Hindlimb muscle (tissue), 1 donor: ENCODE measurements at regions not wholly inside any gene's neighbourhood (a gene's known extent, or its start where the extent isn't known, plus 50 kb on each side); places are given as distances from the start of the nearest gene placed in this dataset.

Experiments used
- DNase-seq: peaks from one replicate; pipeline ENCODE4 v3.0.0-alpha.2; 2013

GRCh38 chr5:161115941-161116340, 263.9 kb upstream of the ATP10B start:
- no peak for DNase-seq

GRCh38 chr5:161112371-161112770, 260.4 kb upstream of the ATP10B start:
- no peak for DNase-seq

DNA sequence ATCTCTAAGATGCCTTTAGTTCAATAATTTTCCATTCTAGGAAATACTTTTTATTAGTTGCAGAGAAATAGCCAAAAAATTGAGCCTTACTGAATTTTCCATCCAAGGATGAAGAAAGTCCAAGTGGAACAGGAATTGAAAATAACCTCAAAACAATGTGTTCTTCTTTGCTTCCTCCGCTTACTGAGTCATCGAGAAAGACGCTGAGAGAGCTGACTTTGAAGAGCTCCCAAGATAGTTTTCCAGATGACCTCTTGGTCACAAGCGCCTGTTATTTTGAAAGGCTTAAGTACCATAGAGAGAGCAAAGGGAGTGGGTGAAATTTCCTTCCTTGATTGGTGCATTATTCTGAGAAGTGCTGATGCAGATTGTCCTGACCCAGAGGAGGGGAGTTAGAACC, 253.5 kb upstream of the ATP10B start:
- DNase-seq, result peak; percentile 53

DNA sequence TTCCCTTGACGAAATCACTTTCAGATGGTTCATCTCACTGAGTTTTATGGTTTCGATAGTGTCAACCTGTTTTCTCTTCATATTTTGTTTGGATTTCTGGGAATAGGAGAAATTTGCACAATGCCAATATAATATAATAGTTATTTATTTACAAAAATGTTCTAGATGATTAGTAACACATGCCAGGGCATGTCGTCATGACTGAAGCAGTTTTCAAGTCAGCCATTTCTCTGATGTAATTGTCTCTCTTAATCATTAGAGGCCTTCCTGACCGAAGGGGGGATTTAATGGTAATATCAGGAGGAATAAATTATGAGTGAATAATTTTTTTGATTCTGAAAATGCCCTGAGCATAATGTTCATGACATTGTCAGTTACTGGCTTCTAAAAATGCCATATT, 246.5 kb upstream of the ATP10B start:
- no peak for DNase-seq

DNA sequence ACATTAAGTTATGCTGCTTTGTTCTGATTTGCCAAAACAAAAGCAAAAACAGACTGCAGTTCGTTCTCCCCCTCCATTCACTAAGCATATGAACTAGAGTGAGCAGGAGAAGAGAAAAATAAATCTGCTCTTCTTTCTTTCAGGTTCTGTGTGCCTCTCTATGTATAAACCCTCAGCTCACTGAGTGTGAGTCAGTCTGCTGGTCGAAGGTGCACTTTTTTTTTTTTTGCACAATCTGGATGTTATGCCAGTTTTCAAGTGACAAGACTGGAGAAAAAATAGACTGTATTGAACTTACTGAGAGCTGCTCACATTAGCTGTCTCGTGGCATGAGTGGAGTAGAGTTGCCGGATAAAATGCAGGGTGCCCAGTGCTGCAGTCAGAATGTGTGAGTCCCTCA, 244.6 kb upstream of the ATP10B start:
- no peak for DNase-seq

DNA sequence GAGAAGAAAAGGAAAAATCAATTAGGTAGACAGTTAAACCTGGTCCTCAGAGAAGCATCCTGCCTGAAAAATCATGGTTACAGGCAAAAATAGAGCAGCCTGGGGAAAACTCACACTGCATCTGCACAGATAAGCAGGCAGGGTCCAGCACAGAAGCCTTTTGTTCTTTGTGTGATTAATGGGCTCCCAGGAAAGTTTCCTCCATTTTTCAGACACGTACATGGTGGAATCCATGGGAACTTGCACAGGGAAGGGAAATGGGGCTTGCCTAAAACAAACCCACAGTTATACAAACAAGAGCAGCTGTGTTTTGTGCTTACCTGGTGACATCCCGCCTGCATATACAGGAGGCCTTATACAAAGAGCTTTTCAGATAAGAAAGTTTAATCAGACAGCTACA, 243.9 kb upstream of the ATP10B start:
- no peak for DNase-seq

- no peak for DNase-seq
Observed at GRCh38 chr5:161094411-161094810, 242.4 kb upstream of the ATP10B start.

- no peak for DNase-seq
Observed at GRCh38 chr5:161093100-161093499, 241.1 kb upstream of the ATP10B start.

DNA sequence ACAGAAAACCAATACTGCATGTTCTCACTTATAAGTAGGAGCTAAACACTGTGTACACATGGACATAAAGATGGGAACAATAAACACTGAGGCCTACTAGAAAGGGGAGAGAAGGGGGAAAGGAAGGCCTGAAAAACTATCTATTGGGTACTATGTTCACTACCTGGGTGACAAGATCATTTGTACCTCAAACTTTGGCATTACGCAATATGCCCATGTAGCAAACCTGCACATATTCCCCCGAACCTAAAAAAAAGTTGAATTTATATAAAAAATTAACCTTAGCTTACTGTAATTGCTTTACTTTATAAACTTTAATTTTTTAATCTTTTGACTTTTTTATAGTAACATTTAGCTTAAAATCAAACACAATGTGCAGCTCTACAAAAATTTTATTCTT, 237.6 kb upstream of the ATP10B start:
- no peak for DNase-seq

DNA sequence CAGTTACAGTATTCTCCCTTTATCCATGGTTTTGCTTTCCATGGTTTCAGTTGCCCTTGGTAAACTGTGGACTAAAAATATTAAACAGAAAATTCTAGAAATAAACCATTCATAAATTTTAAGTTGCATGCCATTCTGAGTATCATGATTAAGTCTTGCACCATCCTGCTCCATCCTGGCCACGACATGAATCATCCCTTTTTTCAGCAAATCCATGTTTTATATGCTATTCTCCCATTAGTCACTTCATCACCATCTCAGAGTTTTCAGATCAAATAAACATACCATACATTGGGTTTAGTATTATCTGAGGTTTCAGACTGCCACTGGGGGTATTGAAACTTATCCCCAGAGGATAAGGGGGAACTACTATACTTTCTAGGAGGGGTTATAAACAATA, 234.4 kb upstream of the ATP10B start:
- DNase-seq, result no peak

DNA sequence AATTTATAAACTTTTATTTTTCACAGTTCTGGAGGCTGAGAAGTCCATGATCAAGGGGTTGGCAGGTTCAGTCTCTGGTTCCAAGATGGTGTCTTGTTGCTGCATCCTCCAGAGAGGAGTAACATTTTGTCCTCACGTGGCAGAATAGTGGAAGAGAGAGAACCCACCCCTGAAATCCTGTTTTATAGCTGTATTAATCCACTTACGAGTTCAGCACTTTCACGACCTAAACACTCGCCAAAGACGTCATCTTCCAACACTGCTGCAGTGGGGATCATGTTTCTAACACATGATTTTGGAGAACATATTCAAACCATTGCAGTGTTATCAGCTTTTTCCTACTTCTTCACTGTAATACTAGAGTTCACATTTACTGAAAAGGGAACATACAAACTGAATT, 233.0 kb upstream of the ATP10B start:
- peak; percentile 54 for DNase-seq

DNA sequence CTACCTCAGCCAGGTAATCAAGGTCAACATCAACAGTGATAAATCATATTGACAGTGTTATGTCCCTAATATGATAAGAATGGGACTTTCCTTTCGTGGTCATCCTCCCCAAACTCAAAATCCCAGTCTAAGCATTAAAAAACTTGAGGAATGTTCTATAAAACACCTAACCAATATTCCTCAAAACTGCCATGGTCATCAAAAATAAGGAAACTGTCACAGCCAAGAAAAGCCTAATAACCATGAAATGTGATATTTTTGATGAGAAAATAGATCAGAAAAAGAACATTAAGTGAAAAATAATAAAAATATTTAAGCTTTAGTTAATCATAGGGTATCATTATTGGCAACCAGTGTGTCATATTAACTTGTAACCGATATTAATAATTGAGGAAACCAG, 232.1 kb upstream of the ATP10B start:
- no peak for DNase-seq

DNA sequence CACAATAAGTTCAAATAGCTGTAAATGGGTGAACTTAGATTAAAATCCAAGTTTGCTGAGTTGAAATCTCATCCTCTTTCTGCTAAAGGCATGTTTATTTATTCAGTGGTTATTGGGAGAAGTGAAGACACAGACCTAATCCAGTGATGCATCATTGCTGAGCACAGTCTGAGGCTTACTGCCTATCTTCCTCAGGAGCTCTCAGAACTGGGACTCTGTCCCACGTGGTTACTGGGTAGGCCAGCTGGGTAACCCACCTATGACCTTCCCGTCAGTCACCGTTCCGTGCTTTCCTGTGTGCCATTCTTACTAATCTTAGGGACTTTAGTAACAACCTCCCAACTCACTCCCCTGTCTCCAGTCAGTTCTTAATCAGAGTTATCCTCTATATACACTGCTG, 226.8 kb upstream of the ATP10B start:
- no peak for DNase-seq

DNA sequence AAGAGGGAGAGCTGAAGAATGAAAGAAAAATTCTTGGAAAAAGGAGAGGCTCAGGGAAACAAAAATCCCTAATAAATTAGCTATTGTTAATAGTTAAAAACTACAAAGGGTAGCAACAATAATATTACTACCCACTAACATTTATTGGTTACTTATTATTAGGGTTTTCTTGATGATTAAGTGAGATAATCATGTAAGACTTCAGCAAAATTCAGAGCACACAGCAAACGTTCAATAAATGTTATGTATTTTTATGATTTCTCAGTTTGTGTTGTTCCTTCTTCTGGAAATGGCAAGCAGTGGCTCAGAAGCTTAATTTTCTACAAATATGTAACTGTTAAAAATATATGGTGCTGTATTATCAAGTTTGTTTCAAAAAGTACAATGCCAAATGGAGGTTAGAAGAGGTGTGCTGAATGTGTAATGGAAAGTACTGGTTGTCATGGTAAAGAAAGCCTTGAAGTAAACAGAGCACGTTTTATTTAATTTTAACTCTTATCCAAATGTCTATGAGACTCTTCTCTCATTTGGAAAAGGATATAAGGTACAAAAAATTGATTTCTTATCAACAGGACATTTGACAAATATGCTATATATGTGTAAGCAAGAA, 226.0 kb upstream of the ATP10B start:
- peak; percentile 6 for DNase-seq

DNA sequence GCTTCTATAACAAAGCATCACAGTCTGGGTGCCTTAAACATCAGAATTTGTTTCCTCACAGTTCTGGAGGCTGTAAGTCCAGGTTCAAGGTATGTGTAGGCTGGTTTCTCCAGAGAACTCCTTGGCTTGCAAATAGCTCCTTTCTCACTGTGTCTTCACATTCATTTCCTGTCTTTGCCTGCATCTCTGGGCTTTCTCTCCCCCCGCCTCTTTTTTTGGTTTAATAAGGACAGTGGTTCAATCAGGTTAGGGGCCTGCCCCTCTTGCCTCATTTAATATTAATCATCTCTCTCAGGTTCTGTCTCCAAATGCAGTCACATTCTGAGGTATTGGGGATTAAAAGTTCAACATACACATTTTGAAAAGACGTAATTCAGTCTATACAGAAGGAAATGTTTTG, 225.5 kb upstream of the ATP10B start:
- no peak for DNase-seq

DNA sequence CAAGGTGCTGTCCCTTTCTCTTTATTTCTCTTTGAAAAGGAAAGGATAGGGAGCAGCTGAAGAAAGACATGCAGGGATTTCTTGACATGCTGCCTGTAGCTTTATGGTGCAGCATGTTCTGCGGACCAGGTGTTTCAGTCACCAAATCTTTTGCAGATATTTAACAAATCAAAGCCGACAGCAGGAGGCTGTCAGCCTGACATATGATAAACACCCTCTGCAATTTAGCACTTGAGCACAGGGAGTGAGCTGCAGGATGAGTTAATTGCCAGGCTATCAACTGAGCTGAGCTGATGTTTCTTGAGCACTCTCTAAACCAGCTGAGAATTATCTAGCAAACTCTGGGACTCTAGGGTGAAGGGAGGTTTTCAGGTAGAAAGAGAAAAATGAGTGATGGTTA, 212.8 kb upstream of the ATP10B start:
- no peak for DNase-seq

DNA sequence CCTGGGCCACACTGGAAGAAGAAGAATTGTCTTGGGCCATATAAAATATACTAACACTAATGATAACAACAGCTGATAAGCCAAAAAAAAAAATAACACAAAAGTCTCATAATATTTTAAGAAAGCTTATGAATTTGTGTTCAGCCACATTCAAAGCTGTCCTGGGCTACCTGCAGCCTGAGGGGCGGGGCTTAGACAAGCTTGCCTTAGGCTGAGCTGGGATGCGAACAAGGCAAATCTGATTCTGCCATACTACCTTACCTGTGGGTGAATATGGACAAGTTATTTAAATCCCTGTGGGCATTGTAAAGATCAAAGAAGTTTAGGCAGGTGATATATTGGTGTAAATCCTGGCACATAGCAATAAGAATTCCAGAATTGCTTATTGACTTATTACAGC, 212.3 kb upstream of the ATP10B start:
- DNase-seq, result no peak

DNA sequence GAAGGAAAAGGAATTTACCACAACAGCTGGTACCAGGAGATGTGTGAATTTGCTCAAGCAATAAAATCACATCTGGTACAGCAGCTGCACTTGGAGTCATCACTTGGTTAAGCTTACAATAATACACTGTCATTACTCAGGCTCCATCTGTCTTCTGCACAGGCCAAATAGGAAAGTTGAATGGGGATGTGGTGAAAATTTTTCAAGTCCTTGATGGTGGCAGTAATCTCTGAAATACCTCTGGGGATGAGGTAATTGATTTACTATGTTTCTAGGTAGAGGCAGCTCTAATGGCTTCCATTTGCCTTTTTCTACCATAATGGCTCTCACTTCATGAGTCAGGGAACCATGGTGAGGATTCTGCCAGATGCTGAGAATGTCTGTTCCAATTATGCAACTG, 206.8 kb upstream of the ATP10B start:
- DNase-seq, result no peak

DNA sequence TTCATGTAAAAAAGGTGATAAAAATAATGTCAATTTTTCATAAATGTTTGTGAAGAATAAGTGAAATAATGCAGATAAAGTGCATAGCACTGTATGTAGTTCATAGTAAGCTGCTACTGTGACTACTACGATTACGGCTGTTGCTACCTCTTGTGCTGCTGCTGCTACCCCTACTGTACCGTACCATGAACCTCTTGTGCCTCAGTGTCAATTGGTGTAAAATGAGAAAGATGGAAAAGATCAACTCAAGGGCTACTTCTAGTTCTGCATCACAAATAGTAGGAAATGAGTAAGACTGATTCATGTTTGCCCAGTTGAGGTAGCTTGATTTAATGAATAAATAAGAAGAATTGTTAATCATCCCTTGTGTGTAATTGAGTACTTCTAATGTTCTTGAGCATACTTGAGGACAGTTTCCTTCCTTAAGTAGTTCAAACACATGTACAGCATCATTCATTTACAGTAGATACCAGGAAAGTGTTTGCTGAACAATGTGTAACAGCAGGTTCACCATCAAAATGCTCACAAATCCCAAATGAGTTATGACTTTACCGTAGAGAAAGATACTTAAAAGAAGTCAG, 200.0 kb upstream of the ATP10B start:
- no peak for DNase-seq

DNA sequence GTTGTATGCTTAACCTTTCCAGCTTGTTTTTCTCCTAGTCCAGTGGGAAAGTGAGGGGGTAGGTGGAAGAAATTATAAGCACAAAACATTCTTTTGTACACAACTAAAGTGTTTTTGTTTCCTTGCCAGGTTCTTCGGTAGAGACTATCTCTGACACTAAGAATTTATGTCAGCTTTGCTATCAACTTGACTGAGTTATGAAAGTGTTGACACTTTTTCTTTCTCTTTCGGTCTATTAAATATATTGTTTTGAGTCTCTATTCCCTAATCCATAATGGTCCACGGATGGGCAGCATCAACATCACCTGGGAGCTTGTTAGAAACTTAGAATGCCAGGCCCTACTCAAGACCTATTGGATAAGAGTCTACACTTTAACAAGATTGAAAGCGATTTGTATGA, 195.0 kb upstream of the ATP10B start:
- DNase-seq, result no peak

- no peak for DNase-seq
Observed at GRCh38 chr5:161042862-161043261, 190.9 kb upstream of the ATP10B start.

DNA sequence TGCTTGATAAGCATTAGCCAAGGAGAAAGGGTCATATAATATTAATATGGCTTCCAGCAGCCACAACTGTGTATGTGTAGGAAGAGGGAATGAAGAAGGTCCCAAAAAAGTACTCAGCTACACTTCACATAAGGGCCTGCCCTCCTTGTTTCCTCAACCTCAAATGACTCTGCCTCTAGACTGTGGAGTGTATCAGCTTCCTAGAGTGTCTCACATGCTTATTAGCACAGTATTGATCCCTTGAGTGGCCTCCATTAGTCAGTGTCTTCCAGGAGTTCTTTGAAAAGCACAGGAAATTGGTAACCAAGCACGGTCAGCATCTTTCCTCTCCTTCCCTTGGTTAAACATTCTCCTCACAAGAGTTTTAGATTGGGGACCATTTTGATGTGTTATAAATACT, 190.4 kb upstream of the ATP10B start:
- DNase-seq, result no peak

DNA sequence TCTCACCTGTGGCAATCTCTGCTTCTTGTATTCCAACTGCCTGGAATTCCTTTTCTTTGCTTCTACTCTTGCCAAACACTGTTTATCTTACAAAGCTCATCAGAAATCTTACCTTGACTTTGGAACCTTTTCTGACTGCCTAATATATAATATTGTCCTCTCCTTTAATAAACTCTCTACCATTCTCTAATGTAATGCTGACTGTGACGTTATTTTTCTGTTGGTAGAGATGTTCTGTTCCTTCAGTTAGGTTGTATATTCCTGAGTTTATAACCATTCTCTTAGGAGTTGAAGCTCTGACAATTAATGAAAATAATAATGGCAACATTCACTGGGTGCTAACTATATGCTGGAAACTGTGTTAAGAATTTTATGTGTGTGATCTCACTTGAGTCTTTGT, 188.8 kb upstream of the ATP10B start:
- DNase-seq, result no peak

GRCh38 chr5:161036296-161036695, 184.3 kb upstream of the ATP10B start:
- DNase-seq, result no peak

GRCh38 chr5:161034451-161034850, 182.4 kb upstream of the ATP10B start:
- no peak for DNase-seq
